ENCODE measurements at regions not wholly inside any gene's neighbourhood (a gene's known extent, or its start where the extent isn't known, plus 50 kb on each side); places are given as distances from the start of the nearest gene placed in this dataset.
"Not testable (repeated sequence)": the region's sequence is repeated elsewhere in the genome, so short reads cannot be mapped to it uniquely, and the experiment has no call there.

DNA sequence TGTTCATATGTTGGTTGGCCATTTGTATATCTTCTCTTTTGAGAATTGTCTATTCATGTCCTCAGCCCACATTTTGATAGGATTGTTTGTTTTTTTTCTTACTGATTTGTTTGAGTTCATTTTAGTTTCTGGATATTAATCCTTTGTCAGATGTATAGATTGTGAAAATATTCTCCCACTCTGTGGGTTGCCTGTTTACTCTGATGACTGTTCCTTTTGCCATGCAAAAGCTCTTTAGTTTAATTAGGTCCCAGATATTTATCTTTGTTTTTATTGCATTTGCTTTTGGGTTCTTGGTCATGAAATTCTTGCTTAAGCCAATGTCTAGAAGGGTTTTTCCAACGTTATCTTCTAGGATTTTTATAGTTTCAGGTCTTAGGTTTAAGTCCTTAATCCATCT is 740.7 kb upstream of the FAT3 start:
- DNase-seq (ENCODE audit: low read depth) = not testable (repeated sequence)

DNA sequence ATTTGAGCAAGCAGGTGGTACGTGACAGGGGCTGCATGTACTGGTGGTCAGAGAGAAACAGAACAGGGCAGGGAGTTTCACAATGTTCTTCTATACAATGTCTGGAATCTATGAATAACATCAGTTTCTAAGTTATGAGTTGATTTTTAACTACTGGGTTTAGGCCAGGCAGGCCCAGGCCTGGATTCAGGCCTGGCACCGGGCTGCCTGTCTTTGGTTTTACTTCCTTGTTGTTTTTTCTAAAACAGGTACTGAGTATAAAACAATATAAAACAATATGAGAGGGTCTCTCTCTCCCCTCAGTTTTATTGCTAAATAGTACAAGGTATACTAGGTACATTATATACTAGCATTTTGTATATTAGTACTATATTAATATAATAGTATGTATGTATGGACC is 742.7 kb upstream of the FAT3 start:
- DNase-seq (ENCODE audit: low read depth) = not testable (repeated sequence)

DNA sequence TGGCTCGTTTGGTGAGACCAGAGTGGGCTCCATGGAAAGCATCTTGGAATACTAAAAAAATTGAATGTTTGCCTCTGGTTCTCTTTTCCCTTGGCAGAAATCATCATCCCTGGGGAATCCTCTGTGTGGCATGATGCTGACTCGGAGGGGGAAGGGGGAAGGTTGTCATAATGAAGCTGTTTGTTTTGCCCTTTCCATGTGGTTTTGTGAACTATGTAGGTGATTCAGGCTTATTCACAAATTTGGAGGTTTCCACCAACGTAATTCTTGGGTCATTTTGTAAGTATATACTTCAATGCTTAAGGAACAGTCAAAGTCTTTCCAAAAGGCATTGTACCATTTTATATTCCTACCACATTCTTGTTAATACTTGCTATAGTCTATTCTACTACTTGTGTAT is 754.0 kb upstream of the FAT3 start:
- no peak for DNase-seq (ENCODE audit: low read depth)

- no peak for DNase-seq (ENCODE audit: low read depth)
Observed at GRCh38 chr11:91459840-91460239, 764.8 kb upstream of the FAT3 start.

GRCh38 chr11:91446267-91446666 is 778.4 kb upstream of the FAT3 start:
- no peak for DNase-seq (ENCODE audit: low read depth)

DNA sequence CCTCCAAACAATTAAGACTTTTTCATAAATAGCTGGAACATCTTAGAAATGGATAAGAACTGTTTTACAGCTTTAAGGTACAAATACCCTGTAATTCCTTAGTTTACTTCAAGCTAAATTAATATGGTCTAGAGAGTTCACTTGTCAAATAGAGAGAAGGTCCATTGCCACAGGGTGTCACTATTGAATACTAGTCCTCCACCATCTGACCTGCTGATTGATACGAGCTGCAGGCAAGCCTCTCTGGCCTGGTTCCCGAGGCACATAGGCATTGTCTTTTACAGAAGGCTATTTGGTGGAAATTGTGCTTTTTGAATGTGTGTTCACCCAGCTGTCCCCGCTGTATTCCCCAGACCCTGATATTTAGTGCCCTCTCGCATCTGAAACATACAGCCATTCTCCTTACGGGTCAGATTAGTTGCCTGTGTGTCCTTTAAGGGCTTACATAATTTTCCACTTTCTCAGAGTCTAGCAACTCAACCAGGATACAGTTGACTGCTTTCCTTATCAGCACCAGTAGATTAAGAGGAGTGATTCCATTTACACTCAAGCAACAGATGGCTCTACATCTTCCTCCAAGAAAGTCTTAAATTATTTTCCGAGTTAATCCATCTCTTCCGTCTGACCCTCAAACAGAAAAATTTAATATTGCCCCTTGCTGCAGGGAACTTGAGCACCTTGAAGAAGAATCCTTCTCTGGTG is 788.8 kb upstream of the FAT3 start:
- no peak for DNase-seq (ENCODE audit: low read depth)

DNA sequence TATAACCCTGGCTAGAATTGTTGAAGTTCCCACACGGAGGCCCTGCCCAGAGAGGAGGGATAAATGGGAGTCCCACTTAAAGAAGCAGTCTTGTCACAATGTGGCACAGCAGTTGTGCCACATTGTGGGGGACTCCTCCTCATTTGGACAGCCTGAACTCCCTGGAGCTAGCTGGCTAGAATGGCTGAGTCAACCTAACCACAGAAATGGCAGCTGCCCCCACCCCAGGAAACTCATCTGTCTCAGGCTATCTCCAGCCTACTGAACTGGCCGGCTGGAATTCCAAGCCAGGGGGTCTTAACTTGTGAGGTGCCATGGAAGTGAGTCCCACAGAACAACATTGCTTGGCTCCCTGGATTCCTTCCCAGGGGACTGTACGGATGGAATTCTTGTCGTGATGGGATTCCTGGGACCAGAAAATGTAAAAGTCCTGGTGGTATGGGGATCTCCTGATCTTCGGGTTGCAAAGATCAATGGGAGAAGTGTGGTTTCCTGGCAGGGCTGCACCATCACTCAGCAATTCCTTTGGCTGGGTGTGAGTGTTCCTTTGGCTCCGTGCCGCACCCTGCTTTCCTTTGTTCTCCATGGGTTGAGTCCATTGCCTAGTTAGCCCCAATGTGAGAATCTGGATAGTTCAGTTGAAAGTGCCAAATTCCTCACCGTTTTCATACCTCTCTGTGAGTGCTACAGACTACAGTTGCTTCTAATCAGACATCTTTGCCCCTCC is 791.2 kb upstream of the FAT3 start:
- no peak for DNase-seq (ENCODE audit: low read depth)

DNA sequence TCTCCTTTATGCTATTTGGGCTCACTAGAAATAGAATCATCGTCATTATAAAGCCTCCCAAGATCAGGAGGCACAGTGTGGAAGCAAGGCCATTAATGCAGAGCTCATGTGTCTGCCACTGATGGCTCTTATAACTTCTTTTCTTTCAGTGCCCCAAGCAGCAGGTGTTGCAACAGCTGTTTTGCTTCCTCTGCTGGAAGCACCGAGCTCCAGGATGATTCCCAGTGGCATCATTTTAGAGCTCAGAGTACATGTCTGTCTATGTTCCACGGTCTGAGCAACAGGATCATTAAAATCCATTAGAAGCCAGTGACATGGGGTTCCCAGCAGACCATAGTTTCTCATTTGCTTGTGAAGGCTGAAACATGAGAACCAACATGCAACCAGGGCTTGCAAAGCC is 803.0 kb upstream of the FAT3 start:
- DNase-seq (ENCODE audit: low read depth) = no peak

DNA sequence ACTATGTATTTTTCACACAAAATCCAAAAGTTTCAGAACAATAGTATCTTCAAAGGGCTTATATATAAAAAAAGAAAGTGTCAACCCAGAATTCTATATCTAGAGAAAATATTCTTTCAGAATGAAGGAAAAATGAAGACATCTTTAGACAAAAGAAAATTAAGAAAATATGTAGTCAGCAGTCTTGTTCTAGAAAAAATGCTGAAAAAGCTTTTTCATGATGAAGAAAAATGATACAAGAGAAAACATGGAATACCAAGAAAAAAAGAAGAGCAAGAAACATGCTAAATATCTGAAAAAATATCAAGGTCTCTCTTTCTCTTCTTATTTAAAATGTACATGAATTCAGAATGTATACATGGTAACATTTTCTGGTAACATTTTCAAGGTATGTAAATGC is 816.8 kb upstream of the FAT3 start:
- DNase-seq (ENCODE audit: low read depth) = no peak

DNA sequence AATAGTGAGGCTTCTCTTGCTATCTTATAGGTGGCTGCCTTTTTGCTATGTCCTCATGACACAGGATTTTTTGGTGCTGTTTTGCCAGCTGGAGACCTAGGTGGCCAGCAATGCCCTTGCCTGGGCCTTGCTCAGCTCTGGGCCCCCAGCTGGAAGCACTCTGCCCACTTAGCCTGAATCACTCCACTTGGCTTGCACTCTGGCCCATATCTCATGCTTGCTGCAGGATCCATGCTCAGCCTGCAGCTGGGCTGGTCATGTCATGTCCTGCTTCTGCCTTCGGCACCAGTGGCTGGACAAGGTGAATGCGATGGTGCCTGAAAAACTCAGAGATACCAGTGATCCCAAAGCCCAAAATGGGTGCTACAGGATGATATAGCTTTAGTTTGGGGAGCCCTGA is 818.6 kb upstream of the FAT3 start:
- no peak for DNase-seq (ENCODE audit: low read depth)

GRCh38 chr11:91404344-91404743 is 820.3 kb upstream of the FAT3 start:
- DNase-seq (ENCODE audit: low read depth) = no peak

DNA sequence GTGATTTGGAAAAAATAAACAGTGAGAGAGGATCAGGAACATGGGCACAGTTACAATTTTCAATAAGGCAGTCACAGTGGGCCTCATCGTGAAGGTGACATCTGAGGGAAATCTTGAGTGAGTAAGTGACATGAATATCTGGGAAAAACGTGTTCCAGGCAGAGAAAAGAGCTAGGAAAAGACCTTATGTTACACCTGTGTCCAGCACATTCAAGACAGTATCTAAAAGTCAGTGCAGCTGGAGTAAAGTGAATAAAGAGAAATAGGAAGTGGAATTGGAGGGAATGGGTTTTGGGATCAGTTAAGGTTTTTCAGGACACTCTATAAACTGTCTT is 827.5 kb upstream of the FAT3 start:
- DNase-seq (ENCODE audit: low read depth) = no peak

- no peak for DNase-seq (ENCODE audit: low read depth)
Observed at GRCh38 chr11:91396236-91397133, 828.1 kb upstream of the FAT3 start.

DNA sequence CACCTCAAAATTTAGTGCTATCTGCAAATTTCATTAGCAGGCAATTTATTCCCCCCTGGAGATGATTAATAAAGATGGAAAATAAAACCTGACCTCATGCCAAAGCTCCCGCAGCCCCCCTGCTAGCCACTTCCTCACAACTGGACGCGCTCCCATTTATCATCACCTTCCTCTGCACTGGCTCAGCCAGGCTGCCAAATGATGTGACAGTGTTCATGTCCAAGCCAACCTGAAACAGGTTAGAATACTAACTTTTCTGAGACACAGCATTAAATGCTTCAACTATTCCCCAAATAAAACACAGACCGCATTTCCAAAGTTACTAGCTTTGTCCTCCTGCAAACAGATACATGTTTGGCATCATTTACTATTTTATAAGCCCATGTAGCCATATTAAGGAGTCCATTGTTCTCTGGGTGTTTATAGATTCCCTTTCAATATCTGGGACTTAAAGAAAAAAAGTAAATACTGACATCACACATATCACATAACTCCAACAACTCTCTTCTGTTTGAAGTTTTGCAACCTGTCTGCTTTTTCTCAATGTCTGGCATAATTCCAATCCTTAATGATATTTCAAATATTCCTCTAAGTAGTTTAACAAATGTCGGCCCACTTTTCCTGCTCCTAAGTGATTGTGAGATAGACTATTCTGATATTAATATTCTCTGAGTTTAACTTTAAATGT is 829.7 kb upstream of the FAT3 start:
- no peak for DNase-seq (ENCODE audit: low read depth)

- DNase-seq (ENCODE audit: low read depth) = no peak
Observed at GRCh38 chr11:91394073-91394726, 830.4 kb upstream of the FAT3 start.

DNA sequence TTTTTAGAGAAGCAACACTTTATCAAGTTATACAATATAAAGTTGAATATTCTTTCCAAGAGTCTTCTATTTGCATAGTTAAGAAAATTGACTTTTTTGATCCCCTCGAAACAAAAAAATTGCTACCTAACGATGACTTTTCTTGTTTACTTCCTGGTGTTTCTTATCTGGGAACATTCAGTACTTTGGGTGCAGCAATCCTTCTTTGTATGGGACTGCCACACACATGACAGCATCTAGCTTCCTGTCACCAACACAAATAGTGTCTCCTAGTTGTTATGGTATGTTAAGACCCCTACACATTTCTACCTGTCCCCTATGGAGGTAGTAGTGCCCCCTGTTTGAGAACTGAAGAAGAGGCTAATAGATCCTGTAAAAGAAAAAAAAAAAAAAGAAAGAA is 841.7 kb upstream of the FAT3 start:
- no peak for DNase-seq (ENCODE audit: low read depth)

DNA sequence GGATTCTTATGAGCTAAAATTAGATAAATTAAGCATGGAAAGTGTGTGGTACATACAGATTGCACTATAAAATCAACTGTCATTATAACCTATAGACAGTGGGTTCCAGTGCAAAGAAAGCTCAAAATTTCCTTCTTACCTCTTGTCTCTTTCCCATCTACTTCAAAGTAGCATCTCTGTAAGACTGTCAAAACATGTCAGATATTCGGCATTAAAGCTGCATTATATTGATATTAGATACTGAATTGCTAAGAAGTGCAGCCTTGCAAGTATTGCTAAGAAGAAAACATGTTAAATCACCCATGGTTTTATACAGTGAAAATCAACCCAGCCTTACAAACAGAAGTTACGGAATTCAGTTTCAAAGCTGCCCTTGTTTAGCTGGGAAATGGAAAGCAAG is 849.8 kb upstream of the FAT3 start:
- no peak for DNase-seq (ENCODE audit: low read depth)

GRCh38 chr11:91373497-91373896 is 851.1 kb upstream of the FAT3 start:
- DNase-seq (ENCODE audit: low read depth) = no peak

DNA sequence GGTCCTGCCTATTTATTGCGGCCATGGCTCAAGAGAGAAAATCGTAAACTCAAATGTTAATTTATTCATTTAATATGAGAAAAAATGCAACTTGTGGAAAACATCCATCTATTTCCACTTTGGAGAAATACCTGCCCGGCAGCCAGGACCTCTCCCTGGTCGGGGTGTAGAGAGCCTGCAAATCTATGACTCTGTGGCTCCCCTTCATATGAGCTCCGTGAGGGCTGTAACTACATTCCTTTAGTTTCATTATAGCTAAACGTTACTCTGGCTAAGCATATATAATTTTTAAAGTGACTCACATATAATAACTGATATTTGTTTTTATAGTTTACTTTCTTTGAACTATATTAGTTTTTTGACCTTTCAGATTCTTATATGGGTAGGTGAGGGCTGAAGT is 857.8 kb upstream of the FAT3 start:
- DNase-seq (ENCODE audit: low read depth) = no peak

DNA sequence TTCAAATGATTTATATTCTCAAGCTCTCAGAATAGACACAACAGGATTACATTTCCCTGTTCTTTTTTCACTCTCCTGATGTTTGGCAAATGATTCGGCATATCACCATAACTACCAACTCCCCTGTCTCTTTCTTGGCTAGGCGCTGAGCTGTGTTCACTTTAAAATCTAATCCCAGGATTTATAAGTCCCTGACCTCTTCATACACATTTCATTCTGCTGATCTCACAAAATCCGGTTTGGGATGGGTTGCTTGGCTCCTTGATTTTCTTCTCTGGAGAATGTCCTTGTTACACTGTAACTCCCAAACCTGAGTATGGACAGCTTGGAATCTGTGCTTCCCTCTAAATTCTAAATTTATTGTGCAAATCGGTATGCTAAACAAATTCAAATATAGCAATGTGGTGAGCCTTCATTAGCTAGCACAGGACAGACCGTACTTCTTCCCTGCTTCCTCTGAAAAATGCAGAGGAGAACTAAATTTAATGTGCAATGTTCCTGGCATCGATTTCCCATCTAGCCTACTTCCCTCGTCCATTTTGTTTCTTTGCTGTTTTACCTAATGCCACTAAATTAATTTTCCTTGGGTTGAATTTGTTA is 858.5 kb upstream of the FAT3 start:
- DNase-seq (ENCODE audit: low read depth) = no peak

DNA sequence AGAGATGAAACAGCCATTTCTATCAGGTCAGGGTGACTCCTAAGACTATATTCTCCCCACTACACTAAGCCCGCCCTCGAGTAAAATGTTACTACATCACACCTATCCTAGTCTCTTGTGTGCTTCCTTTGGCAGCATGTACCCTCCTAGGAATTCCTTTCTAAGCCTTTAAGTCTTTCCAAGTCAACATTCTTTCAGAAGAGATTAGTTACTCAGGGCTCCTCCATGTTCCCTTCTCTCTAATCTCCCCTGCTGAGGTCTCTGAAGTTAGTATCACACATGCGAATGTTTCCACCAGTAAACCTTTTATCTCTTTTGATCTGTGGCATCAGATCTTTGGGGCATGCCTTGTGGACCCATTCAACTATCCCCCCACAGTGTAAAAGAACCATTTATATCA is 873.7 kb upstream of the FAT3 start:
- DNase-seq (ENCODE audit: low read depth) = no peak

Data from RPMI7951 (cell line).